Fibroblast of skin of left quadriceps (primary cell): ENCODE measurements at regions not wholly inside any gene's neighbourhood (a gene's known extent, or its start where the extent isn't known, plus 50 kb on each side); places are given as distances from the start of the nearest gene placed in this dataset.

Source experiments
- DNase-seq, 2 experiments: peaks; one replicate each; pipeline ENCODE4 v3.0.0-alpha.2; 2013; ENCODE audit warnings: low read depth in 2 of 2

GRCh38 chr5:2240118-2240904 is 357.6 kb upstream of the IRX4 start:
- DNase-seq: no peak

GRCh38 chr5:2239201-2239910 is 356.6 kb upstream of the IRX4 start:
- DNase-seq: no peak

GRCh38 chr5:2238732-2239131 is 356.0 kb upstream of the IRX4 start:
- DNase-seq: no peak

- DNase-seq: no peak
These were observed 344.7 kb upstream of the IRX4 start for GRCh38 chr5:2227433-2227832.

- DNase-seq: no peak
These were observed 342.0 kb upstream of the IRX4 start for GRCh38 chr5:2224689-2225088.

GRCh38 chr5:2223303-2223702 is 340.6 kb upstream of the IRX4 start:
- no peak for DNase-seq

- no peak for DNase-seq
These were observed 339.7 kb upstream of the IRX4 start for GRCh38 chr5:2222246-2222992.

- DNase-seq: no peak
These were observed 338.7 kb upstream of the IRX4 start for GRCh38 chr5:2221450-2221849.

- no peak for DNase-seq
These were observed 338.0 kb upstream of the IRX4 start for GRCh38 chr5:2220741-2221140.

- no peak for DNase-seq
These were observed 336.5 kb upstream of the IRX4 start for GRCh38 chr5:2219149-2219776.

GRCh38 chr5:2217219-2217618 is 334.5 kb upstream of the IRX4 start:
- no peak for DNase-seq

- no peak for DNase-seq
These were observed 332.3 kb upstream of the IRX4 start for GRCh38 chr5:2214910-2215590.

GRCh38 chr5:2213121-2213730 is 330.5 kb upstream of the IRX4 start:
- no peak for DNase-seq

GRCh38 chr5:2212481-2212880 is 329.8 kb upstream of the IRX4 start:
- DNase-seq: no peak

GRCh38 chr5:2208239-2208544 is 325.5 kb upstream of the IRX4 start:
- DNase-seq: no peak

GRCh38 chr5:2207416-2208238 is 324.9 kb upstream of the IRX4 start:
- no peak for DNase-seq

- DNase-seq: no peak
These were observed 324.3 kb upstream of the IRX4 start for GRCh38 chr5:2207109-2207399.

GRCh38 chr5:2206293-2207108 is 323.8 kb upstream of the IRX4 start:
- no peak for DNase-seq

GRCh38 chr5:2205596-2206226 is 323.0 kb upstream of the IRX4 start:
- no peak for DNase-seq
